Activated effector memory CD4-positive, alpha-beta T cell treated with Interleukin-2 at 50 U/mL for 16 hours (primary cell): ENCODE measurements at regions not wholly inside any gene's neighbourhood (a gene's known extent, or its start where the extent isn't known, plus 50 kb on each side); places are given as distances from the start of the nearest gene placed in this dataset.

Experiments used
- DNase-seq: peaks from one replicate; pipeline ENCODE4 v3.0.0-alpha.2; 2020

GRCh38 chr17:45729294-45729907 lies 54.7 kb upstream of the CRHR1 start:
- DNase-seq: no peak

- no peak for DNase-seq
Measured at GRCh38 chr17:45730192-45730591, 53.9 kb upstream of the CRHR1 start.

GRCh38 chr17:45731459-45731858 lies 52.7 kb upstream of the CRHR1 start:
- no peak for DNase-seq

DNA sequence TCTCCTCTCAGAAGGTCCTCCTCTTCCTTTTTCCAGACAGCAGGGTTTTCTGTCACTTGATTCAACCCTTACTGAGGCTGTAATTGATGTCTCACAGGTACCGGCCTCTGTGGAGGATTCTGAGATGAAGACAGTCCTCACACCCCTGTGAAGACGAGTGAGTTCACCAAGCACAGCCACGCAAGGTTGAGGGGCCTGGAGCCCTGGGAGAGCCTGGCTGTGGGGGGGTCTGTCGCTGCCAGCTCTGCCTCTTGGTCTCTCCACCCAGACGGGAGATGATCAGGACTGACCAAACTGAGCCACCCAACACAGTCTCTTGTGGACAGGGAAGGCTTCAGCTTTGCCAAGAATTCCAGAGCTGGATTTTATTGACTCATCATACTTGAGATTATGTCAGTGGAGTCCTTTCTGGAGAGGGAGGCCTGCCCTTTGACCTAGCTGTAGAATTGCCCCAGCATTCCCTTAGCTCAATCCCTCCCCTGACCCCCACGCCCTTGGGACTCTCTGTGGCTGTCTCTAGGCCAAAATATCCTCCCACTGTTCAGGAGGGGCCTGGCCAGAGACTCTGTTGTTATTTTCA lies 51.1 kb upstream of the CRHR1 start:
- no peak for DNase-seq

- no peak for DNase-seq
Measured at GRCh38 chr17:45733781-45734180, 50.3 kb upstream of the CRHR1 start.
